ENCODE measurements at regions not wholly inside any gene's neighbourhood (a gene's known extent, or its start where the extent isn't known, plus 50 kb on each side); places are given as distances from the start of the nearest gene placed in this dataset.
"Not testable (repeated sequence)": the region's sequence is repeated elsewhere in the genome, so short reads cannot be mapped to it uniquely, and the experiment has no call there.

DNA sequence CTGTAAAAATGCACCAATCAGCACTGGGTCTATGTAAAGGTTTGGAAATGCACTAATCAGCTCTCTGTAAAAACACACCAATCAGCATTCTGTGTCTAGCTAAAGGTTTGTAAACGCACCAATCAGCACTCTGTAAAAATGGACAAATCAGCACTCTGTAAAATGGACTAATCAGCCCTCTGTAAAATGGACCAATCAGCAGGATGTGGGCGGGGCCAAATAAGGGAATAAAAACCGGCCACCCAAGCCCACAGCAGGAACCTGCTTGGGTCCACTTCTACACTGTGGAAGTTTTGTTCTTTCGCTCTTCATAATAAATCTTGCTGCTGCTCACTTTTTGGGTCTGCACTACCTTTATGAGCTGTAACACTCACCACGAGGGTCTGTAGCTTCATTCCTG, 101.0 kb downstream of the SMC2 start:
- H3K4me1 Mint-ChIP-seq, H3K4me3 Mint-ChIP-seq, H3K27me3 Mint-ChIP-seq: not testable (repeated sequence)

DNA sequence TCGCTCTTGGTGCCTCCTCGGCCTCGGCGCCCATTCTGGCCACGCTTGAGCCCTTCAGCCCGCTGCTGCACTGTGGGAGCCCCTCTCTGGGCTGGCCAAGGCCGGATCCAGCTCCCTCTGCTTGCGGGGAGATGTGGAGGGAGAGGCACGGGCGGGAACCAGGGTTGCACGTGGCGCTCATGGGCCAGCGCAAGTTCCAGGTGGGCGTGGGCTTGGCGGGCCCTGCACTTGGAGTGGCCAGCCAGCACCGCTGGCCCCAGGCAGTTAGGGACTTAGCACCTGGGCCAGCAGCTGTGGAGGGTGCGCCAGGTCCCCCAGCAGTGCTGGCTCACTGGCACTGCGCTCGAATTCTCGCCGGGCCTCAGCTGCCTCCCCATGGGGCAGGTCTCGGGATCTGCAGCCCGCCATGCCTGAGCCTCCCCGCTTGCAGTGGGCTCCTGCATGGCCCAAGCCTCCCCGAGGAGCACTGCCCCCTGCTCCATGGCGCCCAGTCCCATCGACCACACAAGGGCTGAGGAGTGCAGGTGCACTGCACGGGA, 106.4 kb downstream of the SMC2 start:
- POLR2A ChIA-PET = no interaction called here
- ATAC-seq (ENCODE audit: low read depth) (no peak), DNase-seq (no peak)
- H3K27ac Mint-ChIP-seq = no peak overlapping the region
- H3K9me3 Mint-ChIP-seq = peaks cover 2% of the 10 kb centered on the region
- H3K4me1 Mint-ChIP-seq = no peaks in the 10 kb centered on the region
- no peaks in the 10 kb centered on the region for H3K27me3 Mint-ChIP-seq
- H3K36me3 Mint-ChIP-seq = no peaks in the 10 kb centered on the region
- no peak overlapping the region for H3K4me3 Mint-ChIP-seq

More for the DNA sequence above, 101.0 kb downstream of the SMC2 start:
- POLR2A ChIA-PET; H3K27ac Mint-ChIP-seq; ATAC-seq (ENCODE audit: low read depth); H3K36me3 Mint-ChIP-seq; H3K9me3 Mint-ChIP-seq; DNase-seq: not testable (repeated sequence)

DNA sequence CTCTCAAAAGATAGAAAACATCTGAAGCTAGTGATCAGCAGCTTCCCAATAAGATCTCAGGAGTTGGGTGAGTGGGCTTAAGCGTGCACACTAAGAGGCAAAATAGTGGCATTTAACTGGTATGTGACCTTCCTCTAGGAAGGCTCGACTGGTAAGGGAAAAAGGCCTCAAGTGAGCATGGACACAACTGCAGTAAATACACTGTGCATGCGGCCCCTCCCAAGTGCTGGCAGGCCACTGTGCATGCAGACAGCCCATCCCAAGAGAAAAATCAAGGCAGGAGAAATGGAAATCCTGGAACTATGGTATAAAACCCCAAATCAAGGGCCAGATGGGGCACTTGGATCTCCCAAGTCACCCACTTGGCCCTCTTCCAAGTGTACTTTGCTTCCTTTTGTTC, 112.7 kb downstream of the SMC2 start:
- Mint-ChIP-seq H3K27ac (no peak overlapping the region), H3K27me3 (no peaks in the 10 kb centered on the region), H3K36me3 (no peaks in the 10 kb centered on the region), H3K9me3 (no peaks in the 10 kb centered on the region), H3K4me3 (no peak overlapping the region), H3K4me1 (no peaks in the 10 kb centered on the region)
- POLR2A ChIA-PET = no interaction called here
- ATAC-seq (ENCODE audit: low read depth) = no peak
- no peak for DNase-seq

- Mint-ChIP-seq H3K27me3 (no peaks in the 10 kb centered on the region), H3K4me1 (no peaks in the 10 kb centered on the region), H3K4me3 (no peak overlapping the region), H3K27ac (no peak overlapping the region), H3K9me3 (no peaks in the 10 kb centered on the region), H3K36me3 (no peaks in the 10 kb centered on the region)
- DNase-seq (no peak), ATAC-seq (ENCODE audit: low read depth) (no peak)
- POLR2A ChIA-PET = interaction anchor here (0.7 kb wide), 1 partner anchor 186 kb away, joined by 3 read pairs; no protein-coding TSS in a partner anchor
These were observed 115.3 kb downstream of the SMC2 start for GRCh38 chr9:104209387-104209786.

- H3K27ac Mint-ChIP-seq = no peak overlapping the region
- no peak overlapping the region for H3K4me3 Mint-ChIP-seq
- DNase-seq = no peak
- H3K9me3 Mint-ChIP-seq = no peaks in the 10 kb centered on the region
- ATAC-seq (ENCODE audit: low read depth) = no peak
- no peaks in the 10 kb centered on the region for H3K36me3 Mint-ChIP-seq
- no peaks in the 10 kb centered on the region for H3K27me3 Mint-ChIP-seq
- POLR2A ChIA-PET = no interaction called here
- no peaks in the 10 kb centered on the region for H3K4me1 Mint-ChIP-seq
These were observed 133.0 kb downstream of the SMC2 start for GRCh38 chr9:104227108-104227507.

GRCh38 chr9:104232781-104233341, 138.8 kb downstream of the SMC2 start:
- H3K4me3 Mint-ChIP-seq = no peak overlapping the region

DNA sequence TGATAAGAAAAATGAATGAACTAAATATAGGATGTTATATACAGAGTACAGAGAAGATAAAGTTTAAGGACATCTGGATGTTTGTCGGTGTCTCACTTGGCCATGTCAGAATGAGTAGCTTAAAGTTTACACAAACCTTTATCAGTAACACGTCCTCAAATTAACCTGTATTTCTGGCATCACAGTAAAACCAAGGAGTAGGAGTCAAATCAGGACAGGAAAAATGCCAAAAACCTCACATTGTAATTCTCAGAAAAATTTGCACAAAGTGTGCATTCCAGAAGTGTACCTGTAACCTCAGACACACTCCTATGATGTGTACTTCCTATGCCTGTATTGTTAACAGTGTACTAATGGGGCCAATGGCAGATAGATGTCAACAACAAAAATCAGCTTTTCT, 139.3 kb downstream of the SMC2 start:
- H3K9me3 Mint-ChIP-seq = no peaks in the 10 kb centered on the region
- no peak for ATAC-seq (ENCODE audit: low read depth)
- H3K27ac Mint-ChIP-seq = no peak overlapping the region
- DNase-seq = no peak
- POLR2A ChIA-PET = no interaction called here
- no peaks in the 10 kb centered on the region for H3K27me3 Mint-ChIP-seq
- H3K36me3 Mint-ChIP-seq = no peaks in the 10 kb centered on the region
- H3K4me1 Mint-ChIP-seq = no peaks in the 10 kb centered on the region
- H3K4me3 Mint-ChIP-seq = no peak overlapping the region

More at GRCh38 chr9:104232781-104233341, 138.8 kb downstream of the SMC2 start:
- Mint-ChIP-seq H3K36me3 (no peaks in the 10 kb centered on the region), H3K4me1 (no peaks in the 10 kb centered on the region), H3K9me3 (no peaks in the 10 kb centered on the region), H3K27ac (no peak overlapping the region), H3K27me3 (no peaks in the 10 kb centered on the region)
- DNase-seq (no peak), ATAC-seq (ENCODE audit: low read depth) (no peak)
- POLR2A ChIA-PET = no interaction called here

DNA sequence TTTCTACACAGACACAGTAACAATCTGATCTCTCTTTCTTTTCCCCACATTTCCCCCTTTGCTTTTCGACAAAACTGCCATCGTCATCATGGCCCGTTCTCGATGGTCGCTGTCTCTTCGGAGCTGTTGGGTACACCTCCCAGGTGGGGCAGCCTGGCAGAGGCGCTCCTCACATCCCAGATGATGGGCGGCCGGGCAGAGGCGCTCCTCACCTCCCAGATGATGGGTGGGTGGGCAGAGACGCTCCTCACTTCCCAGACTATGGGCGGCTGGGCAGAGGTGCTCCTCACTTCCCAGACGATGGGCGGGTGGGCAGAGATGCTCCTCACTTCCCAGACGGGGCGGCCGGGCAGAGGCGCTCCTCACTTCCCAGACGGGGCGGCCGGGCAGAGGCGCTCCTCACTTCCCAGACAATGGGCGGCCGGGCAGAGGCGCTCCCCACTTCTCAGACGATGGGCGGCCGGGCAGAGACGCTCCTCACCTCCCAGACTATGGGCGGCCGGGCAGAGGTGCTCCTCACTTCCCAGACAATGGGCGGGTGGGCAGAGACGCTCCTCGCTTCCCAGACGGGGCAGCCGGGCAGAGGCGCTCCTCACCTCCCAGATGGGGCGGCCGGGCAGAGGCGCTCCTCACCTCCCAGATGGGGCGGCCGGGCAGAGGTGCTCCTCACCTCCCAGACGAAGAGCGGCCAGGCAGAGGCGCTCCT, 140.7 kb downstream of the SMC2 start:
- DNase-seq; ATAC-seq (ENCODE audit: low read depth); H3K36me3 Mint-ChIP-seq; H3K9me3 Mint-ChIP-seq; H3K27ac Mint-ChIP-seq; H3K27me3 Mint-ChIP-seq; H3K4me1 Mint-ChIP-seq; POLR2A ChIA-PET; H3K4me3 Mint-ChIP-seq: not testable (repeated sequence)

DNA sequence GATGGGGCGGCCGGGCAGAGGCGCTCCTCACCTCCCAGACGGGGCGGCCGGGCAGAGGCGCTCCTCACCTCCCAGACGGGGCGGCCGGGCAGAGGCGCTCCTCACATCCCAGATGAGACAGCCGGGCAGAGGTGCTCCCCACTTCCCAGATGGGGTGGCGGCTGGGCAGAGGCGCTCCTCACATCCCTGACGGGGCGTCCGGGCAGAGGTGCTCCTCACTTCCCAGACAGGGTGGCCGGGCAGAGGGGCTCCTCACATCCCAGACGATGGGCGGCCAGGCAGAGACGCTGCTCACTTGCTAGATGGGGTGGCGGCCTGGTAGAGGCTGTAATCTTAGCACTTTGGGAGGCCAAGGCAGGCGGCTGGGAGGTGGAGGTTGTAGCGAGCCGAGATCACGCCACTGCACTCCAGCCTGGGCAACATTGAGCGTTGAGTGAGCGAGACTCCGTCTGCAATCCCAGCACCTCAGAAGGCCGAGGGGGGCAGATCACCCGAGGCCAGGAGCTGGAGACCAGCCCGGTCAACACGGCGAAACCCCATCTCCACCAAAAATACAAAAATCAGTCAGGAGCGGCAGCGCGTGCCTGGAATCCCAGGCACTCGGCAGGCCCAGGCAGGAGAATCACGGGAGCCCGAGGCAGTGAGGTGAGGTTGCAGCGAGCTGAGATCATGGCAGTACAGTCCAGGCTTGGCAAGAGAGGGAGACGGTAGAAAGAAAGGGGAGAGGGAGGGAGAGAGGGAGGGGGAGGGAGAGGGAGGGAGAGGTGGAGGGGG, 141.4 kb downstream of the SMC2 start:
- H3K9me3 Mint-ChIP-seq; H3K27ac Mint-ChIP-seq; H3K4me1 Mint-ChIP-seq; H3K27me3 Mint-ChIP-seq; DNase-seq; H3K36me3 Mint-ChIP-seq; POLR2A ChIA-PET; ATAC-seq (ENCODE audit: low read depth); H3K4me3 Mint-ChIP-seq: not testable (repeated sequence)

DNA sequence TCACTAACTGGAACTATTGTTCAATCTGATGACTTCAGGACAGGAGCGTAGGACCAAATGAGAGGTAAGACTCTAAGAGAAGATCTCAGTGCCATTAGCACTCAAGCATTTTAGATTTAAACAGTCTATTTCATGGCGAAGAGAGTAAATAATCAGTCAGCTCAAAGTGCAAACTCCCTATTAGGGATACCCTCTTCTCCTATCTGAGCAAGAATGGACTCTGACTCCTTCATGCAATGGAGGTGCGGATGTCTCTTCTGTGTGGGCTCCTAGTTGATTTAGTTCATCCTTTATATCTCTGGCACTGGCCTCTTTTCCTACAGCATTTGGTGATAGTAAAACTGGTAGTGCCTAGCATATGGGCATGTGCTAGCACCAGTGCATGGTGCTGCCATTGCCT, 144.6 kb downstream of the SMC2 start:
- Mint-ChIP-seq H3K4me3 (no peak overlapping the region), H3K4me1 (no peaks in the 10 kb centered on the region), H3K9me3 (no peaks in the 10 kb centered on the region), H3K27ac (no peak overlapping the region), H3K27me3 (no peaks in the 10 kb centered on the region), H3K36me3 (no peaks in the 10 kb centered on the region)
- POLR2A ChIA-PET = no interaction called here
- ATAC-seq (ENCODE audit: low read depth) (no peak), DNase-seq (no peak)

DNA sequence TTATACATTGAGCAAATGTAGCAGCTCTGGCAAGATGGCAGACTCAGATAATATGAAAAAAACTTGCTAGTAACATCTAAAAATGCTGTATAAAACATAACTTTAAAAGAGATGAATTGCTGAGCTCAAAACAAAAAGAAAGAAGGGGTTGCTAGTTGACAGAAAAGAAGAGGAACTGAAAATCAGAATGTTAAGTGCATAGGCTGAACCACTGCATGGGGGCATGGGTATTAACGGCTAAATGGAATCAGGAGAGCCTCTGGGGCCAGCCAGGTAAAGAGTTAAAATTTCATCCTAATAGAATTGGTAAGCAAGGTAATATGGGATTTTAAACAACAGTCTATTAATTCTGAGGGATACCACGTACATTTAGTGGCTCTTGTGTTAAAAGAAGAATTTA, 146.8 kb downstream of the SMC2 start:
- POLR2A ChIA-PET = no interaction called here
- no peaks in the 10 kb centered on the region for H3K36me3 Mint-ChIP-seq
- no peak overlapping the region for H3K27ac Mint-ChIP-seq
- no peaks in the 10 kb centered on the region for H3K4me1 Mint-ChIP-seq
- ATAC-seq (ENCODE audit: low read depth) (no peak), DNase-seq (no peak)
- no peaks in the 10 kb centered on the region for H3K27me3 Mint-ChIP-seq
- H3K9me3 Mint-ChIP-seq = no peaks in the 10 kb centered on the region
- no peak overlapping the region for H3K4me3 Mint-ChIP-seq

DNA sequence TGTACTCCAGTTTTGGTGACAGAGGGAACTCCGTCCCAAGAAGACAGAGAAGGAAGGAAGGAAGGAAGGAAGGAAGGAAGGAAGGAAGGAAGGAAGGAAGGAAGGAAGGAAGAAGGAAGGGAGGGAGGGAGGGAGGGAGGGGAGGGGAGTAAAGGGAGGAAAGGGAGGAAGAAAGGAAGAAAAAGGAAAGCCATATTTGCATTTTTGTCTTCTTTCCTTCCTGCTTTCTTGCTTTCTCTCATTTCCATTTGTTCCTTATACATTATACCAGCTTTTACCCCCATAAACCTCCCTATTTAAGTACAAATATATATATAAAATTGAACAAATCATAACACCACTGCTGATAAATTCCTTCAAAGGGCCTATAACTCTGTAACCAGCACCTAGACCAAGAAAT, 151.8 kb downstream of the SMC2 start:
- Mint-ChIP-seq H3K27ac (no peak overlapping the region), H3K9me3 (no peaks in the 10 kb centered on the region), H3K4me1 (no peaks in the 10 kb centered on the region), H3K27me3 (no peaks in the 10 kb centered on the region), H3K4me3 (no peak overlapping the region), H3K36me3 (no peaks in the 10 kb centered on the region)
- DNase-seq (no peak), ATAC-seq (ENCODE audit: low read depth) (no peak)
- POLR2A ChIA-PET = no interaction called here

- ATAC-seq (ENCODE audit: low read depth) (no peak), DNase-seq (no peak)
- no peak overlapping the region for H3K27ac Mint-ChIP-seq
These were observed 153.9 kb downstream of the SMC2 start for GRCh38 chr9:104247899-104248460.

More at GRCh38 chr9:104247899-104248460, 153.9 kb downstream of the SMC2 start:
- H3K9me3 Mint-ChIP-seq = peaks cover 4% of the 10 kb centered on the region
- H3K4me1 Mint-ChIP-seq = no peaks in the 10 kb centered on the region
- POLR2A ChIA-PET = no interaction called here
- H3K36me3 Mint-ChIP-seq = no peaks in the 10 kb centered on the region
- H3K27me3 Mint-ChIP-seq = no peaks in the 10 kb centered on the region
- no peak overlapping the region for H3K4me3 Mint-ChIP-seq
